ENCODE measurements at regions not wholly inside any gene's neighbourhood (a gene's known extent, or its start where the extent isn't known, plus 50 kb on each side); places are given as distances from the start of the nearest gene placed in this dataset.

GRCh38 chr20:51893723-51894122 is 91.4 kb upstream of the SALL4 start:
- no peaks in the 10 kb centered on the region for H3K4me1 Mint-ChIP-seq (ENCODE audit: low read depth)
- no peak overlapping the region for H3K4me3 Mint-ChIP-seq

DNA sequence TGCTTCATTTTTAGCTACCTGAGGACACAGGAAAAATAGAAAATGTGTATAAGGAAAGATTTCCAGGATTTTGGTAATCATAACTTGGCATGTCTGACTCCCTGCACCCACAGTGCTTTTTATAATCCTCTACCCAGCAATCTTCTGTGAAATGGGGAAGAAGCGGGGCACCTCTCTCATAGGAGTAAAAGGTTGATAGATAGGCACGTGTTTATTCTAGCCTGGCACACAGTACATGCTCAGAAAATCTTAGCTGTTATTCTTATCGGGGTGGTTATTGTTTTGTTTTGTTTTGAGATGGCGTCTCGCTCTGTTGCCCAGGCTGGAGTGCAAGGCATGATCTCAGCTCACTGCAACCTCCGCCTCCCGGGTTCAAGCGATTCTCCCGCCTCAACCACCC is 87.7 kb upstream of the SALL4 start:
- H3K36me3 Mint-ChIP-seq (ENCODE audit: low read depth), result no peaks in the 10 kb centered on the region
- H3K4me1 Mint-ChIP-seq (ENCODE audit: low read depth), result no peaks in the 10 kb centered on the region
- Histone ChIP-seq H3K4me1 (ENCODE audit: insufficient read depth, low read length) (no peaks in the 10 kb centered on the region), H3K27ac (ENCODE audit: low read depth in 1 of 2, low read length in 2 of 2) (no peak overlapping the region), H3K36me3 (ENCODE audit: insufficient read depth, low read length) (no peaks in the 10 kb centered on the region), H3K4me3 (ENCODE audit: low read length) (no peak overlapping the region), H3K27me3 (ENCODE audit: control insufficient read depth in 1 of 2, insufficient read depth in 2 of 2, low read length in 2 of 2) (no peaks in the 10 kb centered on the region), H3K9me3 (ENCODE audit: control insufficient read depth in 1 of 2, insufficient read depth in 1 of 2, low read length in 2 of 2) (no peaks in the 10 kb centered on the region)
- no peak for DNase-seq
- no peak overlapping the region for H3K4me3 Mint-ChIP-seq
- ChIA-PET CTCF (no interaction called here), POLR2A (no interaction called here)
- TF ChIP-seq, protein P1, sequence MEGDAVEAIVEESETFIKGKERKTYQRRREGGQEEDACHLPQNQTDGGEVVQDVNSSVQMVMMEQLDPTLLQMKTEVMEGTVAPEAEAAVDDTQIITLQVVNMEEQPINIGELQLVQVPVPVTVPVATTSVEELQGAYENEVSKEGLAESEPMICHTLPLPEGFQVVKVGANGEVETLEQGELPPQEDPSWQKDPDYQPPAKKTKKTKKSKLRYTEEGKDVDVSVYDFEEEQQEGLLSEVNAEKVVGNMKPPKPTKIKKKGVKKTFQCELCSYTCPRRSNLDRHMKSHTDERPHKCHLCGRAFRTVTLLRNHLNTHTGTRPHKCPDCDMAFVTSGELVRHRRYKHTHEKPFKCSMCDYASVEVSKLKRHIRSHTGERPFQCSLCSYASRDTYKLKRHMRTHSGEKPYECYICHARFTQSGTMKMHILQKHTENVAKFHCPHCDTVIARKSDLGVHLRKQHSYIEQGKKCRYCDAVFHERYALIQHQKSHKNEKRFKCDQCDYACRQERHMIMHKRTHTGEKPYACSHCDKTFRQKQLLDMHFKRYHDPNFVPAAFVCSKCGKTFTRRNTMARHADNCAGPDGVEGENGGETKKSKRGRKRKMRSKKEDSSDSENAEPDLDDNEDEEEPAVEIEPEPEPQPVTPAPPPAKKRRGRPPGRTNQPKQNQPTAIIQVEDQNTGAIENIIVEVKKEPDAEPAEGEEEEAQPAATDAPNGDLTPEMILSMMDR (IDR thresholded peaks at IDR 0.05), result no peak
- H3K27me3 Mint-ChIP-seq, result peaks cover 14% of the 10 kb centered on the region
- ATAC-seq (ENCODE audit: poor library complexity), result no peak
- no peaks in the 10 kb centered on the region for H3K9me3 Mint-ChIP-seq
- H3K27ac Mint-ChIP-seq, result no peak overlapping the region
- intact Hi-C loops (cut with DNase I, micrococcal nuclease), result no loop called here

More at GRCh38 chr20:51893723-51894122, 91.4 kb upstream of the SALL4 start:
- Histone ChIP-seq H3K27me3 (ENCODE audit: control insufficient read depth in 1 of 2, insufficient read depth in 2 of 2, low read length in 2 of 2) (no peaks in the 10 kb centered on the region), H3K27ac (ENCODE audit: low read depth in 1 of 2, low read length in 2 of 2) (no peak overlapping the region), H3K9me3 (ENCODE audit: control insufficient read depth in 1 of 2, insufficient read depth in 1 of 2, low read length in 2 of 2) (no peaks in the 10 kb centered on the region), H3K36me3 (ENCODE audit: insufficient read depth, low read length) (no peaks in the 10 kb centered on the region), H3K4me1 (ENCODE audit: insufficient read depth, low read length) (no peaks in the 10 kb centered on the region), H3K4me3 (ENCODE audit: low read length) (no peak overlapping the region)
- TF ChIP-seq, protein P1 (IDR thresholded peaks at IDR 0.05), result no peak
- no peaks in the 10 kb centered on the region for H3K36me3 Mint-ChIP-seq (ENCODE audit: low read depth)
- no peak for DNase-seq
- no peak overlapping the region for H3K27ac Mint-ChIP-seq
- H3K27me3 Mint-ChIP-seq, result peaks cover 14% of the 10 kb centered on the region
- H3K9me3 Mint-ChIP-seq, result no peaks in the 10 kb centered on the region
- ATAC-seq (ENCODE audit: poor library complexity), result no peak
- ChIA-PET CTCF (interaction anchor here (0.8 kb wide), 1 partner anchor 38 kb away, joined by 4 read pairs; no protein-coding TSS in a partner anchor), POLR2A (no interaction called here)
- intact Hi-C loops (cut with DNase I, micrococcal nuclease), result no loop called here

DNA sequence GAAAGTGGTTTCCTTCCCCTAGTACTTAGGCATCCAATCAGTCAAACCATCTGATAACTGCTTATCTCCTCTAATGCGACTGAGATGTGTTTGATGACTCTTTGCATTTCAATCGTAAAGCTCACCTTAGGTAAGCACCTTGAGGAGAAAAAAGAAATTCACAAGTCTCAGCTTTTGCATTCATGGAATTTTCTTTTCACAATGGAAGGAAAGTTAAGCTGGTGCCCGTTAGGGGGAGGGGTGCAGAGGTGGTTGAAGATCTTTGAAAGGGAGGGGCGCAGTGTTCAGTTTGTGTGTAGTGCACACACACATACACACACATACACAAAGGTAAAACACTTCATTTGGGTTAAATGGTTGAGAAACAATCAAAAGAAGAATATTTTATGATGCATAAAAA is 87.1 kb upstream of the SALL4 start:
- Histone ChIP-seq H3K36me3 (ENCODE audit: insufficient read depth, low read length) (no peaks in the 10 kb centered on the region), H3K27ac (ENCODE audit: low read depth in 1 of 2, low read length in 2 of 2) (no peak overlapping the region), H3K4me3 (ENCODE audit: low read length) (no peak overlapping the region), H3K4me1 (ENCODE audit: insufficient read depth, low read length) (no peaks in the 10 kb centered on the region), H3K27me3 (ENCODE audit: control insufficient read depth in 1 of 2, insufficient read depth in 2 of 2, low read length in 2 of 2) (no peaks in the 10 kb centered on the region), H3K9me3 (ENCODE audit: control insufficient read depth in 1 of 2, insufficient read depth in 1 of 2, low read length in 2 of 2) (no peaks in the 10 kb centered on the region)
- Mint-ChIP-seq H3K4me3 (no peak overlapping the region), H3K4me1 (ENCODE audit: low read depth) (no peaks in the 10 kb centered on the region), H3K27ac (no peak overlapping the region), H3K9me3 (no peaks in the 10 kb centered on the region), H3K27me3 (peaks cover 12% of the 10 kb centered on the region), H3K36me3 (ENCODE audit: low read depth) (no peaks in the 10 kb centered on the region)
- no peak for DNase-seq
- POLR2A ChIA-PET, result no interaction called here
- no peak for ATAC-seq (ENCODE audit: poor library complexity)
- intact Hi-C loops (cut with DNase I, micrococcal nuclease), result no loop called here
- CTCF ChIA-PET, result no interaction called here
- TF ChIP-seq, protein P1 (IDR thresholded peaks at IDR 0.05), result no peak
